Breast epithelium (tissue), 4 donors: ENCODE measurements at regions not wholly inside any gene's neighbourhood (a gene's known extent, or its start where the extent isn't known, plus 50 kb on each side); places are given as distances from the start of the nearest gene placed in this dataset.
"Not testable (repeated sequence)": the region's sequence is repeated elsewhere in the genome, so short reads cannot be mapped to it uniquely, and the experiment has no call there.

Source experiments
- DNase-seq, 2 donors: peaks; one replicate each; pipeline ENCODE4 v3.0.0-alpha.2; 2019; ENCODE audit warnings: low spot score in 2 of 2
- H3K27ac ChIP-seq, 2 donors: fragments of 200-600 bp; sonication (generic) in 1 of 2; one replicate each; pipeline ENCODE4 v1.5.1; 2016 to 2019; ENCODE audit warnings: mild to moderate bottlenecking in 1 of 2
- H3K27me3 ChIP-seq, 2 donors: fragments of 200-600 bp; sonication (generic) in 1 of 2; one replicate each; pipeline versions ENCODE4 v1.5.1 to v1.6.0; 2017 to 2019; ENCODE audit warnings: control low read depth in 1 of 2, mild to moderate bottlenecking in 1 of 2
- H3K36me3 ChIP-seq: fragments of 200-600 bp; one replicate; pipeline ENCODE4 v1.5.1; 2019
- H3K4me1 ChIP-seq, 2 donors: fragments of 200-600 bp; sonication (generic); one replicate each; pipeline ENCODE4 v1.5.1; 2016 to 2019; ENCODE audit warnings: control low read depth in 1 of 2
- H3K4me3 ChIP-seq, 3 donors: fragments of 200-600 bp; sonication (generic); 1 replicate in 2 of 3; 2 replicates in 1 of 3; pipeline ENCODE4 v1.5.1; 2016 to 2019; ENCODE audit warnings: mild to moderate bottlenecking in 3 of 3, moderate library complexity in 2 of 3
- H3K9me3 ChIP-seq, 2 donors: fragments of 200-600 bp; sonication (generic) in 1 of 2; one replicate each; pipeline ENCODE4 v1.5.1; 2016 to 2019; ENCODE audit warnings: control low read depth in 1 of 2
- POLR2A ChIP-seq: fragments of 450-650 bp; IDR thresholded peaks from one replicate; pipeline ENCODE4 v1.6.1; 2016; ENCODE audit warnings: antibody characterized with exemption, mild to moderate bottlenecking, moderate library complexity
- POLR2AphosphoS5 ChIP-seq, 3 donors: sonication (generic); formaldehyde crosslinking; IDR thresholded peaks; one replicate each; pipeline ENCODE4 v1.6.1; 2017; ENCODE audit warnings: antibody characterized with exemption in 3 of 3
- intact Hi-C: fragments of 100-400 bp; cut with DNase I; formaldehyde crosslinking; loops from one replicate; pipeline ENCODE4 v1.15.1; 2023; ENCODE audit warnings: low total_unique reads
- TF ChIP-seq, protein P1 (sequence below), 3 donors: fragments of 450-650 bp; IDR thresholded peaks; one replicate each; pipeline ENCODE4 v1.5.1; 2016 to 2017; ENCODE audit warnings: antibody characterized with exemption in 3 of 3, mild to moderate bottlenecking in 3 of 3, moderate library complexity in 3 of 3

DNA sequence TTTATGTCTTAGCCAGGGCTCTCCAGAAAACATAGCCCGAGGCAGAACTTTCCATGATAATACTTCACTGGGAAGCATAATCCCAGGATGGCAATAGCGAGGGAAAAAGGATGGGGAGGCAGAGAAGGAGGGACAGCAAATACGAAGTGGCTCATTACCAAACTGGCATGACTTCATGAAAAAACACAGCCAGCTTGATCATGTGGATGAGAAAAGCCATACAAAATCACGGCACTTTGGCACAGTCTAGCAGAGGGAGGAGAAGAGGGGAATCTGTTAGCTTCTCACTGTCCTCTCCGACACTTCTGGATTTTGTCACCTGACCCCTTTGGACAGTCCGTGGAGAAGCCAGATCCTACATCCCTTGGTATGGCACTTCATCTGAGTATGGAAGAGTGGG is 212.5 kb upstream of the GRIK2 start:
- H3K4me1 ChIP-seq = no peaks in the 10 kb centered on the region
- H3K9me3 ChIP-seq = no peaks in the 10 kb centered on the region
- TF ChIP-seq, protein P1, sequence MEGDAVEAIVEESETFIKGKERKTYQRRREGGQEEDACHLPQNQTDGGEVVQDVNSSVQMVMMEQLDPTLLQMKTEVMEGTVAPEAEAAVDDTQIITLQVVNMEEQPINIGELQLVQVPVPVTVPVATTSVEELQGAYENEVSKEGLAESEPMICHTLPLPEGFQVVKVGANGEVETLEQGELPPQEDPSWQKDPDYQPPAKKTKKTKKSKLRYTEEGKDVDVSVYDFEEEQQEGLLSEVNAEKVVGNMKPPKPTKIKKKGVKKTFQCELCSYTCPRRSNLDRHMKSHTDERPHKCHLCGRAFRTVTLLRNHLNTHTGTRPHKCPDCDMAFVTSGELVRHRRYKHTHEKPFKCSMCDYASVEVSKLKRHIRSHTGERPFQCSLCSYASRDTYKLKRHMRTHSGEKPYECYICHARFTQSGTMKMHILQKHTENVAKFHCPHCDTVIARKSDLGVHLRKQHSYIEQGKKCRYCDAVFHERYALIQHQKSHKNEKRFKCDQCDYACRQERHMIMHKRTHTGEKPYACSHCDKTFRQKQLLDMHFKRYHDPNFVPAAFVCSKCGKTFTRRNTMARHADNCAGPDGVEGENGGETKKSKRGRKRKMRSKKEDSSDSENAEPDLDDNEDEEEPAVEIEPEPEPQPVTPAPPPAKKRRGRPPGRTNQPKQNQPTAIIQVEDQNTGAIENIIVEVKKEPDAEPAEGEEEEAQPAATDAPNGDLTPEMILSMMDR (IDR thresholded peaks at IDR 0.05) = no peak
- TF ChIP-seq POLR2A = no peak
- no peak for TF ChIP-seq POLR2AphosphoS5 (IDR thresholded peaks at IDR 0.05)
- H3K4me3 ChIP-seq = no peak overlapping the region
- no peak for DNase-seq
- intact Hi-C loops = no loop called here
- no peak overlapping the region for H3K27ac ChIP-seq
- H3K36me3 ChIP-seq = no peaks in the 10 kb centered on the region
- H3K27me3 ChIP-seq = no peaks in the 10 kb centered on the region

GRCh38 chr6:101188285-101188798 is 205.2 kb upstream of the GRIK2 start:
- H3K27ac ChIP-seq, H3K36me3 ChIP-seq, H3K4me1 ChIP-seq, H3K9me3 ChIP-seq, DNase-seq, H3K27me3 ChIP-seq, H3K4me3 ChIP-seq, intact Hi-C loops: not testable (repeated sequence)

GRCh38 chr6:101195588-101195987 is 197.9 kb upstream of the GRIK2 start:
- intact Hi-C loops = no loop called here
- Histone ChIP-seq H3K36me3 (no peaks in the 10 kb centered on the region), H3K9me3 (no peaks in the 10 kb centered on the region), H3K4me1 (no peaks in the 10 kb centered on the region), H3K27me3 (no peaks in the 10 kb centered on the region), H3K4me3 (no peak overlapping the region), H3K27ac (no peak overlapping the region)
- DNase-seq = no peak
- no peak for TF ChIP-seq POLR2AphosphoS5 (IDR thresholded peaks at IDR 0.05)
- TF ChIP-seq, protein P1 (IDR thresholded peaks at IDR 0.05) = no peak
- no peak for TF ChIP-seq POLR2A

- H3K36me3 ChIP-seq = no peaks in the 10 kb centered on the region
- no peaks in the 10 kb centered on the region for H3K4me1 ChIP-seq
- TF ChIP-seq, protein P1 (IDR thresholded peaks at IDR 0.05) = no peak
- TF ChIP-seq POLR2AphosphoS5 (IDR thresholded peaks at IDR 0.05) = no peak
- TF ChIP-seq POLR2A = no peak
- H3K27me3 ChIP-seq = no peaks in the 10 kb centered on the region
- intact Hi-C loops = no loop called here
- H3K4me3 ChIP-seq = no peak overlapping the region
- no peak for DNase-seq
- no peak overlapping the region for H3K27ac ChIP-seq
- no peaks in the 10 kb centered on the region for H3K9me3 ChIP-seq
These were observed 194.1 kb upstream of the GRIK2 start for GRCh38 chr6:101199441-101199840.

GRCh38 chr6:101202867-101203374 is 190.6 kb upstream of the GRIK2 start:
- no peak for TF ChIP-seq POLR2A
- TF ChIP-seq, protein P1 (IDR thresholded peaks at IDR 0.05) = no peak
- no peak for TF ChIP-seq POLR2AphosphoS5 (IDR thresholded peaks at IDR 0.05)

GRCh38 chr6:101203664-101204063 is 189.8 kb upstream of the GRIK2 start:
- TF ChIP-seq POLR2AphosphoS5 (IDR thresholded peaks at IDR 0.05) (no peak), POLR2A (no peak)
- TF ChIP-seq, protein P1 (IDR thresholded peaks at IDR 0.05) = no peak
- intact Hi-C loops = no loop called here
- Histone ChIP-seq H3K4me1 (no peaks in the 10 kb centered on the region), H3K9me3 (no peaks in the 10 kb centered on the region), H3K27ac (no peak overlapping the region), H3K36me3 (no peaks in the 10 kb centered on the region), H3K27me3 (no peaks in the 10 kb centered on the region), H3K4me3 (no peak overlapping the region)
- DNase-seq = no peak

More at GRCh38 chr6:101202867-101203374, 190.6 kb upstream of the GRIK2 start:
- H3K4me3 ChIP-seq = no peak overlapping the region
- no peaks in the 10 kb centered on the region for H3K27me3 ChIP-seq
- no peak for DNase-seq
- H3K36me3 ChIP-seq = no peaks in the 10 kb centered on the region
- no peaks in the 10 kb centered on the region for H3K9me3 ChIP-seq
- H3K4me1 ChIP-seq = no peaks in the 10 kb centered on the region
- intact Hi-C loops = no loop called here
- H3K27ac ChIP-seq = no peak overlapping the region
